Transverse colon (tissue), 4 donors: ENCODE measurements at regions not wholly inside any gene's neighbourhood (a gene's known extent, or its start where the extent isn't known, plus 50 kb on each side); places are given as distances from the start of the nearest gene placed in this dataset.

Experiments
- DNase-seq: peaks from one replicate; pipeline ENCODE4 v3.0.0-alpha.2; 2019
- H3K27ac ChIP-seq, 4 donors: fragments of 200-600 bp; sonication (generic); 2 replicates each; pipeline ENCODE4 v1.5.1; 2016 to 2018; ENCODE audit warnings: inconsistent platforms in 4 of 4
- H3K27me3 ChIP-seq: fragments of 200-600 bp; sonication (generic); 2 replicates; pipeline ENCODE4 v1.5.1; 2017; ENCODE audit warnings: inconsistent platforms
- H3K36me3 ChIP-seq, 4 donors: fragments of 200-600 bp; sonication (generic); 2 replicates each; pipeline ENCODE4 v1.5.1; 2017 to 2019; ENCODE audit warnings: inconsistent platforms in 4 of 4
- H3K4me1 ChIP-seq, 4 donors: fragments of 200-600 bp; sonication (generic); 2 replicates each; pipeline ENCODE4 v1.5.1; 2017 to 2020; ENCODE audit warnings: inconsistent platforms in 4 of 4
- H3K4me3 ChIP-seq, 4 donors: fragments of 200-600 bp; sonication (generic); 1 replicate in 1 of 4; 2 replicates in 3 of 4; pipeline versions ENCODE4 v1.5.1 to v1.6.1; 2017 to 2019; ENCODE audit warnings: inconsistent platforms in 4 of 4
- H3K9me3 ChIP-seq, 2 donors: fragments of 200-600 bp; sonication (generic); 2 replicates each; pipeline ENCODE4 v1.5.1; 2017 to 2019; ENCODE audit warnings: inconsistent platforms in 2 of 2
- CTCF ChIP-seq, 5 experiments: fragments of 200-600 bp in 3 of 5; fragments of 450-650 bp in 2 of 5; sonication (generic) in 3 of 5; IDR thresholded peaks; 1 replicate in 2 of 5; 2 replicates in 3 of 5; pipeline ENCODE4 v1.5.1; 2016 to 2017; ENCODE audit warnings: antibody characterized with exemption in 5 of 5, inconsistent platforms in 3 of 5, mild to moderate bottlenecking in 2 of 5, moderate library complexity in 1 of 5
- EP300 ChIP-seq: sonication (generic); formaldehyde crosslinking; IDR thresholded peaks from one replicate; pipeline ENCODE4 v1.6.1; 2017; ENCODE audit warnings: antibody characterized with exemption, low read depth
- POLR2A ChIP-seq: fragments of 450-650 bp; IDR thresholded peaks from one replicate; pipeline ENCODE4 v1.6.1; 2016; ENCODE audit warnings: antibody characterized with exemption, mild to moderate bottlenecking, moderate library complexity
- POLR2AphosphoS5 ChIP-seq, 3 donors: sonication (generic); formaldehyde crosslinking; IDR thresholded peaks; one replicate each; pipeline ENCODE4 v1.6.1; 2016; ENCODE audit warnings: antibody characterized with exemption in 3 of 3
- WGBS, 2 donors: methylation state at CpG; one replicate each; pipeline ENCODE4 v1.1.5; 2018; ENCODE audit warnings: low coverage in 1 of 2; 5-methylcytosine and 5-hydroxymethylcytosine counted together
- in situ Hi-C, 4 donors: fragments of 200-750 bp; cut with MboI; loops; one replicate each; pipeline versions ENCODE4 v1.15.0 to v1.15.1; 2017; ENCODE audit warnings: low sequenced_read_pairs in 3 of 4, low pct_ligation_motif_present in 1 of 4, low pct_unique_long_range_greater_than_20kb in 1 of 4
- intact Hi-C: fragments of 100-400 bp; cut with DNase I; formaldehyde crosslinking; loops from one replicate; pipeline ENCODE4 v1.15.1; 2023; ENCODE audit warnings: low total_unique reads

GRCh38 chr3:153456833-153457545 is 295.0 kb downstream of the RAP2B start:
- Histone ChIP-seq H3K4me3 (no peak overlapping the region), H3K36me3 (no peaks in the 10 kb centered on the region), H3K27me3 (no peaks in the 10 kb centered on the region), H3K9me3 (no peaks in the 10 kb centered on the region), H3K27ac (no peak overlapping the region), H3K4me1 (no peaks in the 10 kb centered on the region)
- in situ Hi-C loops (no loop called here), intact Hi-C loops (no loop called here)
- TF ChIP-seq POLR2A (no peak), CTCF (IDR thresholded peaks at IDR 0.05) (no peak), POLR2AphosphoS5 (IDR thresholded peaks at IDR 0.05) (no peak), EP300 (no peak)
- no peak for DNase-seq
- 73 to 83% methylated on average over 2 of the region's 2 CpGs for WGBS, 2 donors

- no peaks in the 10 kb centered on the region for H3K4me1 ChIP-seq
- no peak for TF ChIP-seq CTCF (IDR thresholded peaks at IDR 0.05)
- no peak for TF ChIP-seq POLR2AphosphoS5 (IDR thresholded peaks at IDR 0.05)
- no peak for TF ChIP-seq EP300
- no peak for TF ChIP-seq POLR2A
- no peaks in the 10 kb centered on the region for H3K27me3 ChIP-seq
- no peak overlapping the region for H3K27ac ChIP-seq
- intact Hi-C loops = no loop called here
- no peaks in the 10 kb centered on the region for H3K9me3 ChIP-seq
- no peaks in the 10 kb centered on the region for H3K36me3 ChIP-seq
- in situ Hi-C loops = no loop called here
- WGBS, 2 donors = 53 to 87% methylated on average over 3 of the region's 3 CpGs
- no peak for DNase-seq
- no peak overlapping the region for H3K4me3 ChIP-seq
Observed at GRCh38 chr3:153458881-153459280, 296.9 kb downstream of the RAP2B start.

GRCh38 chr3:153462545-153462944 is 300.5 kb downstream of the RAP2B start:
- intact Hi-C loops (no loop called here), in situ Hi-C loops (no loop called here)
- Histone ChIP-seq H3K27me3 (no peaks in the 10 kb centered on the region), H3K4me1 (no peaks in the 10 kb centered on the region), H3K9me3 (no peaks in the 10 kb centered on the region), H3K27ac (no peak overlapping the region), H3K4me3 (no peak overlapping the region), H3K36me3 (no peaks in the 10 kb centered on the region)
- TF ChIP-seq POLR2A (no peak), EP300 (no peak), POLR2AphosphoS5 (IDR thresholded peaks at IDR 0.05) (no peak), CTCF (IDR thresholded peaks at IDR 0.05) (no peak)
- 60 to 64% methylated on average over 1 of the region's 1 CpG for WGBS, 2 donors
- DNase-seq = no peak

DNA sequence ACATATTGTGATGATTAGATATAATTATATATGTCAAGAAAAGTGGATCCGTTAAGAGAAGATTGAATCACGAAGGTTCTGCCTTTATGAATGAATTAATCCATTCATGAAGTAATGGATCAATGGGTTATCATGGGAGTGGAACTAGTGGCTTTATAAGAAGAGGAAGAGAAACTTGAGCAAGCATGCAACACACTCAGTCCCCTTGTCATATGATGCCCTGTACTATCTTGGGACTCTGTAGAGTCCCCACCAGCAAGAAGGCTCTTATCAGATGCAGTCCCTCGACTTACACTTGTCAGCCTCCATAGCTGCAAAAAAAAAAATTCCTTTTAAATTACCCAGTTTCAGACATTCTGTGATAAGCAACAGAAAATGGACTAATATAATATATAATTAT is 301.9 kb downstream of the RAP2B start:
- intact Hi-C loops (no loop called here), in situ Hi-C loops (no loop called here)
- Histone ChIP-seq H3K4me3 (no peak overlapping the region), H3K9me3 (no peaks in the 10 kb centered on the region), H3K27me3 (no peaks in the 10 kb centered on the region), H3K27ac (no peak overlapping the region), H3K4me1 (no peaks in the 10 kb centered on the region), H3K36me3 (no peaks in the 10 kb centered on the region)
- WGBS, 2 donors = 74 to 77% methylated on average over 2 to 3 of the region's 3 CpGs
- TF ChIP-seq POLR2A (no peak), CTCF (IDR thresholded peaks at IDR 0.05) (no peak), POLR2AphosphoS5 (IDR thresholded peaks at IDR 0.05) (no peak), EP300 (no peak)
- DNase-seq = no peak
